ENCODE measurements at regions not wholly inside any gene's neighbourhood (a gene's known extent, or its start where the extent isn't known, plus 50 kb on each side); places are given as distances from the start of the nearest gene placed in this dataset.

GRCh38 chr16:89042711-89043551, 50.7 kb upstream of the ACSF3 start:
- no peak for FAIRE-seq

GRCh38 chr16:89043636-89044417, 49.8 kb upstream of the ACSF3 start:
- no peak for DNase-seq (ENCODE audit: insufficient read length, low spot score)

More at GRCh38 chr16:89042711-89043551, 50.7 kb upstream of the ACSF3 start:
- no peak for DNase-seq (ENCODE audit: insufficient read length, low spot score)

More at GRCh38 chr16:89043636-89044417, 49.8 kb upstream of the ACSF3 start:
- FAIRE-seq = no peak

All from GM19239 (cell line).